ENCODE measurements at regions not wholly inside any gene's neighbourhood (a gene's known extent, or its start where the extent isn't known, plus 50 kb on each side); places are given as distances from the start of the nearest gene placed in this dataset.
"Not testable (repeated sequence)": the region's sequence is repeated elsewhere in the genome, so short reads cannot be mapped to it uniquely, and the experiment has no call there.

DNA sequence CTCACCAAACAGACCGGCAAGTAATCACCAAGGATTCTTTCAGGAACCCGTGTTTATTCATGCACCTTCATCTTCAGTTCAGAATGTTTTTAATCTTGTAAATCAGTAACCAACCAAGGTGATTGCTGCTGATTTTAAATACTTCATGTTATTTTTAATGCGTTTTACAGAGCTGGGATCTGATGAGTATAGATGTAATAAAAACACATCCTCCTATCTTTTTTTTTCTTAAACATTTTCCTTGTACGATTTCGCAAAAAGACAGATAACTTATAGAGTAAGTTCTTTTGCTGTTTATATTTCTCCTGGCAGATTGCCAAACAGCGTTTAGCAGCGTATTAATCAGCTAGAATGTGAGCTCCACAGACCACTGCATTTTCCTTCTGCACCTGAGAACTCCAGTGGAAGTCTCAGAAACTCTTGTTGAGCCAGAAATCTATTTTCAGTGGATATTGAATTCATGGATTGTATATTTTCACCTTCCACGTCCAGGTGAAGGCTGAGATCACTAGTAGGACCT is 397.8 kb upstream of the NRP1 start:
- no peak for DNase-seq

DNA sequence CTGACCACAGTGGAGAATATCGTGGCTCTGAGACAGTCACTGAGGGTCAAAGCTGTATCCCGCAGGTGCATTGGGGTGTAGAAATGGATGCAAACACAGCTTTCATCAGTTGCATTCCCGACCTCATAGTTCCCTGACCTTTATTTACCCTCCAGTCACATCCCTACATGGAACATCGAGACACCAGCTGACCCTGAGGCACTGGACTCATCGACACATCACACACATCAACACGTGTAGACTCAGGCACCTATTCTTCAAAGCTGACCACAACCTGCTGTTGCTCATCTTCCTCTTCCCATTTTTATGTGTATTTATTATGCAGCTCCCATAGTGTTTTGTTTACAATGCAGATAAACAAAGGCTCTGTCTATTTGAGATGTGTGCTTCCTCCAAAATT is 396.9 kb upstream of the NRP1 start:
- no peak for DNase-seq

DNA sequence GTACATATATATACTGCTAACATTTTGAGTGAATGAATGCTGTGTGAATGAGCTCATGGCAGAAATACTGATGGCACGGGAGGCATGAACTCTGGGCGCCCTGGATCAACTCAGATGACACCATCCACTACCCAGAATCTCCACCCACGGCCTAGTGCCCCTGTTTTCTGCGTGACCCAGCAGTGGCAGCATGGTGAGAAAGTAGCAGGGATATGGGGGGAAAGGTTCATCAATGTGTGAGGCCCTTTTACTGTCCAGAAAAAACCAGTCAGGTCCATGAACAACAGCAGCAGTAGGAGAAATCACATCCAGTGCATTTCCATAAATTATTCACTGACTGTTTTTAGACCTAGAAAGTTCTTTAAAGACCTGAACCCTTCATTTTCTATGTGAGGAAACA is 391.0 kb upstream of the NRP1 start:
- no peak for DNase-seq

DNA sequence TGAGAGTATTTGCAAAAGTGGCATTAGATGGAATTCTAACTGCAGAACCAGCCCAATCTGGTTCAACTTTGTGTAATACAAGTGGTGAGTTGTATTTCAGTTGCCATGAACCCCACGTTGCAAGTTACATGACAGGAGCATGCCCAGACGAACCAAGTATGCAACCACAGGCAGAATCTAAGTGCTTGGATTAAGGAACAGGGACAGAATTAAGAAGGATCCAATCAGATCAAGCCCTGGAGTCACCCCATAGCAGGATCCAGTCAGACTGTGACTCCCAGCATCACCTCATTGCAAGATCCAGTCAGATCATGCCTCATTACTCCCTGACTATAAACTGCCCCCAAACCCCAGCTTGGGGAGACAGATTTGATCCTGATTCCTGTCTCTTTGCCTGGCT is 388.7 kb upstream of the NRP1 start:
- DNase-seq, result no peak

DNA sequence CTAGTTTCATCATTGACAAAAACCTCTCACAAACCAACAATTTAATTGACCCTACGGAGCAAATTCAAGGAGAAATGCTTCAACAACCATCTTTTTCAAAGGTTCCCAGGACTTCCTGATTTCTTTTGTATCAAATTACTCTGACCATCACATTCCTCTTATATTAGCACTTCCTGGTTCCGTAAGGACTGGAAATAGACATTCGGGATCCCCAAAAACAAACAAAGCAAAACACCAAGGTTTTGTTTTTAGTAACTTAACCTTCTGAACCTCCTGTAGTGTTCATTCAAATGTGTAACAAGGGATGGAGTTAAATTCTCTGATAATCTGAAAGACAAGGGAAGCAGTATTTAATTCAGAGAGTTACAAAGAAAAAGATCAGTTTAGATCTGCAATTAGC is 387.6 kb upstream of the NRP1 start:
- DNase-seq, result no peak

DNA sequence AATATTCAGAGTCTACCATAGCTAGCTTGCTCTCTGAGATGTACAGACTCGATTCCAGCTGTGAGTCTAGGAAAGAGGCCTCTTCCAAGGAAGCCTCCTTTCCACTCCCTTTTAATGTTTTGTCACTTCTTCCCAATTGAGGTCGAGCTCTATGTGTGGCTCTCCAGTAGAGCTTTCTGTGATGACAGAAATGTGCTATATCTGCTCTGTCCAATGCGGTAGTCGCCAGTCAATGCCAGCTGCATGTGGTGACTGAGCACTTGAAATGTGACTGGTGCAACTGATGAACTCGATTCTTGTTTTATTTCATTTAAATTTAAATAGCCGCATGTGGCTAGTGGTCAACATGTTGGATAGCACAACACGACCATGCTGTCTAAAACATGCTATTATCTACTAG is 387.0 kb upstream of the NRP1 start:
- DNase-seq, result no peak

DNA sequence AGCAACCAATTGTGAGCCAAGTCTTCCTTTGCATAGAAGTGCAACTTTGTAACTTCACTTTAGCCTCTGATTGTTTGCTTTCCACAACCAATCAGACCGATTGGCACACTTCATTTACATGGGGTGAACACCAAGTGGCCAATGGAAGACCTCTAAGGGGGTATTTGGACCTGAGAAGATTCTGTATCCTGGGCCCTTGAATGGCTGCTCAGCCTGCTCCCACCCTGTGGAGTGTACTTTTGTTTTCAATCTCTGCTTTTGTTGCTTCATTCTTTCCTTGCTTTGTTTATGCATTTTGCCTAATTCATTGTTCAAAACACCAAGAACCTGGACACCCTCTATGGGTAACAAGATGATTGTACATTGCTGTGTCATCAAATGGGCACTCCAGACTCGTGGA is 385.7 kb upstream of the NRP1 start:
- no peak for DNase-seq

DNA sequence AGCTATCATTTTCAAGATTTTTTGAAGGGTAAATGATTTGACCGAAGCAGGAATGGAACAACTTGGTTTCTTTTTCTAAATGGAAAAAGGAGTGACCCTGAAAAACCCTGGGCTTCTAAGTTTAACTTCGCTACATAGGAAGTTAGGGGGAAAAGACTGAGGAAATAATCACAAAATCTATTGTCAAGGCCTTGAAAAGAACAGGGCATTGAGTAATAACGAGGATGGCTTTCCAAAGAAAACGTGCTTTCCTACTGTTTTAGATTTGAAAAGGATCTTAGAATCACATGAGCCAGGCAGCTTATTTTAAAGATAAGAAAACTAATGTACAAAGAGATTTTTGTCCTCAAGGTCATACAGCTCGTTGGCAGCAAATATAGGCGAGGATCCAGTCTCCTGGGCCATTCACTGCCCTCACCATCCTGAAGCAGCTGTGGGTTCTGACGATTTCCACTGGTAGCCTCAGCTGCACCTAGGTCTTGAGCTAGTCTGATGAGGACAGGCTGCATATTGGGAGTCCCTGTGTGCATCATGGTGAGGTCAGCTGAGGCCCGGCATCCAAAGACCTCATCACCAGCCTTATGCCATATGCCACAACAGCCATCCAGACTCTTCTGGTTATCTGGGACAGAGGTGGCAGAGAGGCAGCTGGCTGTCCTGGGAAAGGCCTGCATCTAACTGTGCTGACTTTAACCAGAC is 384.7 kb upstream of the NRP1 start:
- no peak for DNase-seq

DNA sequence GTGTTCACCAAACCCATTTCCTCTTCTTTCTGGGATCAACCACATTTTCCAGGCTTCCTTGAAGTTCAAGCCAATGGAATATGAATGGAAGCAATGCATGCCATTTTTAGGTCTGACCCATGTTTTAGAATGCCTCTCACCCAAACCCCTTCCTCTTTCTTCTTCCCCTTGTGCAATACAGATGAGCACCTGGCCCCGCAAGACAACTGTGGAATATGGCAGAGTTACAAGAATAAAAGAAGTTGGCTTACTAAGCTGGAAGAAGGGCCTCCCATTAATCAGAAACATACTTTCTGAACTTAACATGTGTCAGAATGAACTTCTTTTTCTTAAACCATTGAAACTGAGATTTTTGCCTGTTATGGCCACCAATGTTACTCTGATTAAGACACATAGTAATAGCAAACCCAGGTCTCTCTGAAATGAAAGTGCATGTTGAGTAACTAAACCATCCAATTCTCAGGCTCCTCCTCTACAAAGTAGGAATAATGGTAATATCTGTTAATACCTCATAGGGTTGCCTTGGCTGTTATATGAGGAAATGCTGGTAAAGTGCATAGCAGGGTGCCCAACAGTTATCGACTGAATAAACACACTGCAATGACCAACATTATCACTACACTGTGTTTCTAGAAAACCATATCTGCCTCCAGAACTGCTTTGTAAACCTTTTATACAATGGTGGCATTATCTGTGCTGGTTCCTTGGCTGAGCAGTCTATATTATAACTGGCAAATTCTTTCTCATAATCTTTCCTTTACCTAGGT is 382.2 kb upstream of the NRP1 start:
- DNase-seq, result no peak

DNA sequence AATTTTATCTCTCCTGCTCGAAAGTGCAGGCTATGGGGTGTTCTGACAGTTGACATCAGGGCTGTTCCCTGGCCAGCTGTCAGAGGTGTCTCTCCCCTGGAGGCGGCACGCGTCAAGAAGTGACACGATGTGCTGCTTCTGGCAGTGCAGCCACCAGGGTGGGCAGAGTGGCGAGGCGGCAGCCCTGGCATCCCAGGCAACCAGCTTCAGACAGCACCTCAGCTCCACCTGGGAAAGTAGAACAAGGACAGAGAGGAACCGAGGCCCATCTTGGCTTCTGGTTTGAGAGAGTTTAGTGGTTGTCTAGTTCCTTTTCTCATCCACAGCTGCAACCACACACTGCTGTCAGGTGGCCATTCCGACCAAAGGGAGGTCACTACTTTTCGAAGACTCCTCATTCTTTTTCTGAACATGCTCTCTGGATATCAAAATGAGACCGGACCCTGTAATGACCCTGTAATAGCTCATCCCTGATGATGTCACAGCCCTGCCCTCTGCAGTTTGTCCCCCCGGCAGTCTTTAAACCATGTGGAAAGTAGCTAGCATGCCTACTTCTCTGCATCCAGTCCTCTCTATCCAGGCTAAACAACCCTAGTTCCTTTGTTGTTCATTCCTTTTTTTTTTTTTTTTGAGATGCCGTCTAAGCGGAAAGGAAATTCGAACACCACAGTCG is 381.0 kb upstream of the NRP1 start:
- DNase-seq, result no peak

DNA sequence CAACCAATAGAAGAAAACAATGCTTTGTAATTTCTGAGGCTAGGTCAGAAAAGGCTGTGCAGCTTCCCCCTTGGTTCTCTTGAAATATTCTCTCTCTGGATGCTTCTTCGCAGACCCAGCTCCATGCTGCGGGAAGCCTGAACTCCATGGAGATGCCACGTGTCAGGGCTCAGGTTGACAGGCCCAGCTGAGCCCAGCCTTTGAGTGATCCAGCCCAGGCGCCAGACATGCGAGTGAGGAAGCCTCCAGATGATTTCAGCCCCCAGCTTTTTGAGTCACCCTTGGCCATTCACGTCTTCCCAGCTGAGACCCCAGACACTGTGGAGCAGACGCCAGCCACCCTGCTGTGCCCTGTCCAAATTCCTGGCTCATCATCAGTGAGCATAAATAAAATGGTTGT is 378.4 kb upstream of the NRP1 start:
- DNase-seq, result no peak

DNA sequence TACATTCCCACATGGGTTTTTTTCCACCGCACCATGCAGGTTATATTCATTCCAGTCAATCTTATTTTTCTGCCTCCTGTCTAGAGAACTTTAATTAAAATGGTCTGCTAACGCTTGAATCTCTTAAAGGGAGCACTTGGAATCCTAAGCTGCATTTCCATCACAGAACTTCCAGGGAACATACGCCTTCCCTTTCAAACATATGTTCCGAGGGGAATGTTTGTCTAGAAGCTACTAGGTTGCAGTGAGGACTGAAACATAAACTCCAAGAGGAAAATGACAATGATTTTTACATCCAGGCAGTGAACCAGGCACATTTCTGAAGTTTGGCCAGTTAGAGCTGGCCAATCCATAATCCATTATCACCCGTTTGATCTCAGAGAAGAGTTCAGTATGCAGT is 375.5 kb upstream of the NRP1 start:
- no peak for DNase-seq

DNA sequence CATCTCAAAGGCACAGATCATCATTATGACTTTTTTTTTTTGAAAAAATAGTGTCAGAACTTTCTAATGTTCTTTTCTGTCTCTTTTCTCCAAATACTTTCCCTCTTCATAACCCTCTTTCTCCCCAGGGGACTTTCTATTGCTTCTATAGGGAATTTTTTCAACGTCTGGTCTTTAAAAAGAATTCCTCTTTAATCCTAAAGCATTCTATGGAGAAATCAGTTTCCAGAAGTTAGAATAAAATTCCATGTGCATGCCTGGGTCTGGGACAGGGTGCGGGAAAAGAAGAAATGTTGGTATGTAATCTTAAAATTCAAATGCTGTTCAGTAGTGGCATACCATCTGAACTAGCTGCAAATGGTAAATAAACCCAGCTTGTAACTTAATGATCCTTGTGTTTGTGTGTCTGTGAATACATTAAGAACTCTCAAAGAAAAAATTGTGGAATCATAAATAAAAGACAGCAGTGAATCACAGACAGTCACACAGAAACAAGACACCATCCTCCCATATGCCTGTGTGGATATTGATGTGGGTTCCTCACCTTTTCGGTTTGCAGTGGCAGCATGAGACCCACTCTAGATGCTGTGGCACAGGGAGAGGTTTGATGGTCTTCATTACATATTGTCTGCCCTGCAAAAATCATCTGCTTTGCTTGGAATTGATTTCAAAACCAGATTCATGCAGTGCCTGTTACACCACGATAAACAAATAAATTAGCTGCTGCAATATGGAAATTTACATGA is 374.7 kb upstream of the NRP1 start:
- no peak for DNase-seq

DNA sequence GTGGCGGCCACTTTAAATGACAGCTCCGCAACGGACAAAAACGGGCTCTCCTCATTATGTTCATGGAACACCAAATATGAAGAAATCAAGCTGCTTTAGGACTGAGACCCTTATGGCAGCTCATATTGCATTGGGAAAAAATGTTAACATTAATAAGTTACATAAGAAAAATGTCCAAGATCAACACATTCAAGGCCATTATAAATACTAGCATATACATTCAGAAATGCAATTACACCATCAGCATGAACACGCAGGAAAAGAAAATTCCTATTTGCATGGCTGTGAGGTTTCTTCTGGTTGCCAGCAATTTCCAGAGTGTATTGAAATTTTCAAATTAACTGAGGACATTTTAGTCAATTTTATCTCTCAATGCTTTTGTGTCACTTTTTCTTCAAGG is 374.1 kb upstream of the NRP1 start:
- no peak for DNase-seq

DNA sequence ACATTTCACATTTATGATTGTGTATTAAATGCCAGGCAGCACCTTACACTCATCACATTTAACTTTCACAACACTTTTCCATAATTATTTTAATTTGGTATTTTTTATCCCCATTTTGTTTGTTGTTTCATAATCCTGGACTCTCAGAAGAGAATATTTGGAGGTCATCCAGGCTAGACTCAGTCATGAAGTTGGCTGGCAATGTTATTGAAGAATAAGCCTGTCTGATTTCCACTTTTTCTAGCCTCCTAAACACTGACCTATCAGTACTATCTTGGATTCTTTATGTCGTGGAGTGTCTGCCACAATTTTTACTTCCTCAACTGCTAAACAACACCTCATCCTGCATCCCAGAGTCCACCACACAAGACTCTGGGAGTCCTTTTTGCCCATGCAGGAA is 372.3 kb upstream of the NRP1 start:
- DNase-seq, result no peak

DNA sequence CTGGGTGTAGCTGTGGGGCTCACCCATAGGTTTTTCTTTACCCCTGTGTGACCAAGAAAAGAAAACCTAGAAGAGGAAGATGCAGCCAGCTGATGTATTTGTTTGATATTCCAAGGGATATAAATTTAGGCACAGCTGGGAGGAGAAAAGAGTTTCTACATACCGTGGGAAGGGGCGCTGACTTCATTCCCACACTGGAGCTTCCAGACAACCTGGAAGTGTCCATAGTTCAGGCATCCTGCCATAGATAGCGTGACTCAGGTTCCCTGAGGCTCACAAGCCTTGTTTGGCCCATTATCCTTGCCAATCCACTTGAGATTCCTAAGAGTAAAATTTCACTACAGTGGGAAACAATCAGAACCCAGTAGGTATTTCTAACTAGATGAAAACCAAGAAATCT is 371.7 kb upstream of the NRP1 start:
- DNase-seq, result no peak

DNA sequence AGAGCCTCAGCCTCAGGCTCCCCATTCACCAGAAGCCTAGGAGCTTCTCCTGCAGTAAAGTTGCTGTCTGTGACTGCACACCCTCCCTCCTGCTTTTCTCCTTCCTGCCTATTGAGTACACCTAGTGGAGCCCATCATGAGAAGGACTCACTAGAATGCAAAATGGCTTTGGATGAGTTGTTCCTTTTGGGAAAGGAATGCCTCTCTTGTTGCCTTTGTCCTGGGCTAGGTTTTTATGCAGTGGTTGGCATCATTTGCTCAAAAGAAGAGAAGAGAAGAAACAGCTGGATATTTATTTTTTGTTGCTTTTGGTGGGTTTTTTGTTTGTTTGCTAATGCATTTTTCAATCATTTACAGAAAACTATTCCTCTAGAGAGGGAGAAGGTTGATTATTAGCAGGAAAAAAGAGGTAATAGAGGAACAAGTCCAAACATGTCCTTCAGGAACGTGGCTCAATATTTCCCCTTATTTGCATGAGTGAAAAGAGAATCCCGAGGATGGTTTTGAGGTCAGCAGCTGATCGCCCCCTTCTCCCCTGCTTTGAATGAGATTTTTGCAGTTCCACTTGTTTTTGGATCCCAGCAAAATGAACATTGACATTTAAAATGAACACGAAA is 369.9 kb upstream of the NRP1 start:
- DNase-seq, result no peak

DNA sequence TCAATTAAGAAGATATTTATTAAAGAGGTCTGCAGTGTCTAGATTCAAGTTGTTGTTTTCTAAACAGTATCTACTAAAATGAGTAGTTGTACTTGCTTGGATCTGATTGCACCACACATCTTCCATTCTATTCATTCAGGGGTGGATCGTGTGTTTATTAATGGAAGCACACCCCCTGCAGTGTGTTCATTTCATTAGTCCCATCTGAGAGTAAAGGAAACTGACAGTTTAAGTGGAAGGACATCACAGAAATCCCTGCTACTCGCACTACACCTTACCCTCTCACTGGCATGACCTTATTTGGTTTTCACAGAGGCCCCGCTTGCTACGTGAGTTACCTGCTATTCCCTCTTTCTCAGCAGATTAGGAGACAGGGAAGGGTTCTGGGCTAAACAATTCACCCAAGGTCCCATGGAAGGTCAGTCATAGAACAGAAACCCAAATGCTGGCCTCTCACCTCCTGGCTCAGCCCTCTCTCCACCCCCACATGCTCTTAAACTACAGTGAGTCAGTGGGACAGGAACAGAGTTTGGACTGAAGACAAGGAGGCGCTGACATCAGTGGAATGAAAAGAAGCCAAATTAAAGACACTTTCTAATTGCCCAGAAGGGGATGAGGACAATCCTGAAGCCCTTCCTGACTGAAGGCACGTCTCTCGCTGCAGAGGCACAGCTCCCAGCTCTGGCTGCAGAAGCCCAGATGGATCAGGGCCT is 369.2 kb upstream of the NRP1 start:
- DNase-seq, result no peak

DNA sequence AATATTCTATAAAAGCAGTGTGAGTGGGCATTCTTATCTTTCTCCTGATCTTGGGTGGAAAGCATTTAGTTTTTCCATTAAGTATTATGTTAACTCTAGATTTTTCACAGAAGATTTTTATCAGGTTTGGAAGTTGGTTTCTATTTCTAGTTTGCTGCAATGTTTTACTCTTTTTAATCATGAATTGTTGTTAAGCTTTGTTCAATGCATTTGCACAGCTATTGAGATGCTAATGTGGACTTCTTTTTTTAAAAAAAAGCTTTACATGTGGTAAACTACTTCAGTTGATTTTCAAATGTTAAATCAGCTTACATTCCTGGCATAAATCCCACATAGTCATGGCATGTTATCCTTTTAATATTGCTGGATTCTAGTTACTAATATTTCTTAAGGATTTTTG is 363.6 kb upstream of the NRP1 start:
- no peak for DNase-seq

DNA sequence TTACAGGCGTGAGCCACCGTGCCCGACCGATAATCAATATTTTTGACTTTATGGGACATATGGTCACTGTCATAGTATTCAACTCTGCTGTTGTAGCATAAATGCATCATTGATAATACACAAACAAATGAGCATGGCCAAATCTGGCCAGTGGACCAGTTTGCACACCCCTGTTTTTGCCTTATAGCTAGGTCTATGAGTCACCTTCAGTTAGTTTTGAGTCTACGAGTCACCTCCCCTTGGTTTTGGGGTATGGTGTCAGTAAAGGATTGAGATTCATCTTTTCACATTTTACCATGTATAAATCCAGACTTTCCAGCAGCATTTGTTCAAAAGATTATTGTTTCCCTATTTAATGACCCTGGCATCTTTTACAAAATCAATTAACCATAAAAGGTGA is 362.5 kb upstream of the NRP1 start:
- DNase-seq, result no peak

DNA sequence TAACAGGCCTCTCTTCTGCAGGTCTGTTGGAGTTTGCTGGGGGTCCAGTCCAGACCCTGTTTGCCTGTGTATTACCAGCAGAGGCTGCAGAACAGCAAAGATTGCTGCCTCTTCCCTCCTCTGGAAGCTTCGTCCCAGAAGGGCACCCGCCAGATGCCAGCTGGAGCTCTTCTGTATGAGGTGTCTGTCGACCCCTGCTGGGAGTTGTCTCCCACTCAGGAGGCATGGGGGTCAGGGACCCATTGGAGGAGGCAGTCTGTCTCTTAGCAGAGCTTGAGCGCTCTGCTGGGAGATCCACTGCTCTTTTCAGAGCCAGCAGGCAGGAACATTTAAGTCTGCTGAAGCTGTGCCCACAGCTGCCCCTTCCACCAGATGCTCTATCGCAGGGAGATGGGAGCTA is 361.1 kb upstream of the NRP1 start:
- no peak for DNase-seq

DNA sequence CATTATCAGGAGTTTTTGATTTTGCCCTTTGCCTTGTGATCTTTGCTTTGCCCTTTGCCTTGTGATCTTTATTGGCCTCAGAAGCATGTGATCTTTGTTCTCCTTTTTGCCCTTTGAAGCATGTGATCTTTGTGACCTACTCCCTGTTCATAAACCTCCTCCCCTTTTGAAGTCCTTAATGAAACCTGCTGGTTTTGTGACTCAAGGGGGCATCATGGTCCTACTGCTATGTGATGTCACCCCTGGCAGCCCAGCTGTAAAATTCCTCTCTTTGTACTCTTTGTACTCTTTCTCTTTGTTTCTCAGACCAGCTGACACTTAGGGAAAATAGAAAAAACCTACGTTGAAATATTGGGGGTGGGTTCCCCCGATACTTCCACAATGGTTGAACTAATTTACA is 356.1 kb upstream of the NRP1 start:
- not testable (repeated sequence) for DNase-seq
